ENCODE measurements at regions not wholly inside any gene's neighbourhood (a gene's known extent, or its start where the extent isn't known, plus 50 kb on each side); places are given as distances from the start of the nearest gene placed in this dataset.

- Histone ChIP-seq H3K9ac (no peak overlapping the region), H3F3A (ENCODE audit: insufficient read depth) (no peaks in the 10 kb centered on the region), H3K27ac (no peak overlapping the region), H3K79me2 (ENCODE audit: insufficient read depth) (no peaks in the 10 kb centered on the region), H2AFZ (no peak overlapping the region), H3K4me3 (no peak overlapping the region), H4K20me1 (ENCODE audit: insufficient read depth) (no peaks in the 10 kb centered on the region), H3K27me3 (replicated peaks; ENCODE audit: insufficient read depth) (no peaks in the 10 kb centered on the region), H3K4me1 (ENCODE audit: insufficient read depth) (0 out of 2 replicates have a peak, but pooled peaks cover 6% of the 10 kb centered on the region), H3K4me2 (ENCODE audit: unreplicated experiment) (no peak overlapping the region), H3K9me2 (ENCODE audit: insufficient read depth) (no peaks in the 10 kb centered on the region), H3K9me3 (ENCODE audit: low read depth) (no peaks in the 10 kb centered on the region), H3K36me3 (ENCODE audit: low read depth) (no peaks in the 10 kb centered on the region)
- peak; percentile 79 for DNase-seq
- WGBS, 2 experiments (ENCODE audit: low coverage in 1 of 2, low lambda C conversion rate in 2 of 2, missing lambda C conversion rate in 2 of 2) = 68 to 70% methylated on average over 4 of the region's 4 CpGs
- no peak for TF ChIP-seq EZH2phosphoT487 (IDR thresholded peaks at IDR 0.05; ENCODE audit: insufficient read depth, low read depth)
- no peak for TF ChIP-seq EZH2 (IDR thresholded peaks at IDR 0.05; ENCODE audit: insufficient read depth, poor library complexity, severe bottlenecking)
- in situ Hi-C loops (cut with MboI) = no loop called here
Measured at GRCh38 chr3:44104668-44105321, 136.9 kb upstream of the TOPAZ1 start.

- no peak overlapping the region for H3K9ac ChIP-seq
Measured at GRCh38 chr3:44105571-44105970, 136.1 kb upstream of the TOPAZ1 start.

GRCh38 chr3:44106756-44107155, 134.9 kb upstream of the TOPAZ1 start:
- no peaks in the 10 kb centered on the region for H3K36me3 ChIP-seq (ENCODE audit: low read depth)
- 29 to 32% methylated on average over 6 of the region's 6 CpGs for WGBS, 2 experiments (ENCODE audit: low coverage in 1 of 2, low lambda C conversion rate in 2 of 2, missing lambda C conversion rate in 2 of 2)
- DNase-seq = no peak
- H3K79me2 ChIP-seq (ENCODE audit: insufficient read depth) = no peaks in the 10 kb centered on the region
- no peak overlapping the region for H3K27ac ChIP-seq
- no peak overlapping the region for H2AFZ ChIP-seq
- no peak overlapping the region for H3K4me3 ChIP-seq
- 0 out of 2 replicates have a peak, but pooled peaks cover 6% of the 10 kb centered on the region for H3K4me1 ChIP-seq (ENCODE audit: insufficient read depth)
- H3K9me2 ChIP-seq (ENCODE audit: insufficient read depth) = no peaks in the 10 kb centered on the region
- H4K20me1 ChIP-seq (ENCODE audit: insufficient read depth) = no peaks in the 10 kb centered on the region
- H3K9me3 ChIP-seq (ENCODE audit: low read depth) = no peaks in the 10 kb centered on the region
- H3K4me2 ChIP-seq (ENCODE audit: unreplicated experiment) = no peak overlapping the region
- in situ Hi-C loops (cut with MboI) = no loop called here
- H3F3A ChIP-seq (ENCODE audit: insufficient read depth) = no peaks in the 10 kb centered on the region
- no peak for TF ChIP-seq EZH2phosphoT487 (IDR thresholded peaks at IDR 0.05; ENCODE audit: insufficient read depth, low read depth)
- TF ChIP-seq EZH2 (IDR thresholded peaks at IDR 0.05; ENCODE audit: insufficient read depth, poor library complexity, severe bottlenecking) = no peak
- no peaks in the 10 kb centered on the region for H3K27me3 ChIP-seq (replicated peaks; ENCODE audit: insufficient read depth)
- H3K9ac ChIP-seq = no peak overlapping the region

More at GRCh38 chr3:44105571-44105970, 136.1 kb upstream of the TOPAZ1 start:
- in situ Hi-C loops (cut with MboI) = no loop called here
- no peak overlapping the region for H3K4me2 ChIP-seq (ENCODE audit: unreplicated experiment)
- no peaks in the 10 kb centered on the region for H3F3A ChIP-seq (ENCODE audit: insufficient read depth)
- H3K9me2 ChIP-seq (ENCODE audit: insufficient read depth) = no peaks in the 10 kb centered on the region
- no peaks in the 10 kb centered on the region for H3K36me3 ChIP-seq (ENCODE audit: low read depth)
- no peak for DNase-seq
- no peaks in the 10 kb centered on the region for H4K20me1 ChIP-seq (ENCODE audit: insufficient read depth)
- TF ChIP-seq EZH2phosphoT487 (IDR thresholded peaks at IDR 0.05; ENCODE audit: insufficient read depth, low read depth) = no peak
- TF ChIP-seq EZH2 (IDR thresholded peaks at IDR 0.05; ENCODE audit: insufficient read depth, poor library complexity, severe bottlenecking) = no peak
- H3K4me3 ChIP-seq = no peak overlapping the region
- H3K9me3 ChIP-seq (ENCODE audit: low read depth) = no peaks in the 10 kb centered on the region
- no peaks in the 10 kb centered on the region for H3K27me3 ChIP-seq (replicated peaks; ENCODE audit: insufficient read depth)
- H3K4me1 ChIP-seq (ENCODE audit: insufficient read depth) = 0 out of 2 replicates have a peak, but pooled peaks cover 6% of the 10 kb centered on the region
- no peak overlapping the region for H2AFZ ChIP-seq
- WGBS, 2 experiments (ENCODE audit: low coverage in 1 of 2, low lambda C conversion rate in 2 of 2, missing lambda C conversion rate in 2 of 2) = 84 to 90% methylated on average over 5 of the region's 5 CpGs
- H3K79me2 ChIP-seq (ENCODE audit: insufficient read depth) = no peaks in the 10 kb centered on the region
- H3K27ac ChIP-seq = no peak overlapping the region

DNA sequence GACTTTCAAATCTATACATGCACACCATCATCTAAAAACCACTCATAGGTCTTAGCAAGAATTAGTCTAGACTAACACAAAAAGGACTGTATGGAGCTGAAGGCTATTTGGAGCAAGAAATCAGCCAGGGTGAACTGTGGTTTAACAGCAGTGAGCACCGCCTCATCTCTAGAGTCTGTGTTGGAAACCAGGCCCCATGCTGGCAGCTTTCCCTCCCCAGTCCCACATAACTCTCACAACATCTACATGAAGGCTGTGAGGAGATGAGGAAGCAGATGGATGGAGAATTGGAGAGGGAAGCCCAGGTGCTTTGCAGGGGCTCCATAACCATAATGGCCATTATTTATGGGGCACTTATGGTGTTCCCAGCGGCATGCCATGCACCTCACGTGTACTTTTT, 133.2 kb upstream of the TOPAZ1 start:
- Histone ChIP-seq H3F3A (ENCODE audit: insufficient read depth) (no peaks in the 10 kb centered on the region), H3K9me2 (ENCODE audit: insufficient read depth) (no peaks in the 10 kb centered on the region), H3K36me3 (ENCODE audit: low read depth) (no peaks in the 10 kb centered on the region), H2AFZ (no peak overlapping the region), H3K9ac (no peak overlapping the region), H3K79me2 (ENCODE audit: insufficient read depth) (no peaks in the 10 kb centered on the region), H3K9me3 (ENCODE audit: low read depth) (no peaks in the 10 kb centered on the region), H4K20me1 (ENCODE audit: insufficient read depth) (no peaks in the 10 kb centered on the region), H3K27me3 (replicated peaks; ENCODE audit: insufficient read depth) (no peaks in the 10 kb centered on the region), H3K4me3 (no peak overlapping the region), H3K27ac (no peak overlapping the region), H3K4me2 (ENCODE audit: unreplicated experiment) (no peak overlapping the region), H3K4me1 (ENCODE audit: insufficient read depth) (0 out of 2 replicates have a peak, but pooled peaks cover 6% of the 10 kb centered on the region)
- no peak for DNase-seq
- 87 to 96% methylated on average over 3 of the region's 3 CpGs for WGBS, 2 experiments (ENCODE audit: low coverage in 1 of 2, low lambda C conversion rate in 2 of 2, missing lambda C conversion rate in 2 of 2)
- TF ChIP-seq EZH2 (IDR thresholded peaks at IDR 0.05; ENCODE audit: insufficient read depth, poor library complexity, severe bottlenecking) = no peak
- TF ChIP-seq EZH2phosphoT487 (IDR thresholded peaks at IDR 0.05; ENCODE audit: insufficient read depth, low read depth) = no peak
- in situ Hi-C loops (cut with MboI) = no loop called here

Measured in GM23248 (cell line).